NCI-H1694 treated with DMSO at 0.1 percent for 48 hours (cell line): ENCODE measurements at regions not wholly inside any gene's neighbourhood (a gene's known extent, or its start where the extent isn't known, plus 50 kb on each side); places are given as distances from the start of the nearest gene placed in this dataset.
"Not testable (repeated sequence)": the region's sequence is repeated elsewhere in the genome, so short reads cannot be mapped to it uniquely, and the experiment has no call there.

ENCODE experiments used
- DNase-seq: peaks from one replicate; lab custom pipeline; 2025; lab: John Stamatoyannopoulos, UW

- DNase-seq = no peak
Observed at GRCh38 chr12:4191642-4192041, 81.9 kb upstream of the CCND2 start.

DNA sequence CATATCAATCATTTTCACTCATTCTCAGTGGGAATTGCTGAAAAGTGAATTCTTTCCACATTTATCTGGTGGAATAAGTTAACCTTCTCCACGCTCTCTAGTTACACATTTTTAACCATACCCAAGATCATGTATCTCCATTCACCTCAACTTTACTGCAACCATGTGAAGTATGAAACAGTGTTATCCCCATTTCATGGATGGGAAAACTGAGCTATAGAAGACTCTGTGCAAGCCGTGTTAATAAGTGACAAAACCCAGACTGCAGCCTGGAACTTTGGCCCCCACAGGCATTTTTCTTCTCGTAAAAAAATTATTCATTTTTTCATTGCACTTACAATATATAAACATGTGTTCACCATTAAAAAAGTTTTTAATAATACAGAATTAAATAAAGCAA is 82.4 kb upstream of the CCND2 start:
- no peak for DNase-seq

- DNase-seq = no peak
Observed at GRCh38 chr12:4190366-4191063, 83.0 kb upstream of the CCND2 start.

GRCh38 chr12:4189721-4190120 is 83.8 kb upstream of the CCND2 start:
- DNase-seq = no peak

DNA sequence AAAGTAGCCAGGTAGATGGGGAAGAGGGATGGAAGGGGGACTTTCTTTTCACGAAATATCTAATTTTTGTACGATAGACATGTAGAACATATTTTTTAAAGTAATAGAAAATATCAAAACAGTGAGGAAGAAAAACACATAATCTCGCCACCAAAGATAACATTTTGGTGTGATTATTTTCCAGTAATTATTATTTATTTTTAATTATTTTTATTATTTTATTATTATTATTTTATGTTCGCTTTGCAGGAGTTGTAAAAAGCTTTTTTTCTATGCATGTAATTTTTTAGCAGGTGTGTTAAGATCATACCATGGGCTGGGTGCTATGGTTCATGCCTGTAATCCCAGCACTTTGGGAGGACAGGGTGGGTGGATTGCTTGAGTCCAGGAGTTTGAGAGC is 85.6 kb upstream of the CCND2 start:
- no peak for DNase-seq

DNA sequence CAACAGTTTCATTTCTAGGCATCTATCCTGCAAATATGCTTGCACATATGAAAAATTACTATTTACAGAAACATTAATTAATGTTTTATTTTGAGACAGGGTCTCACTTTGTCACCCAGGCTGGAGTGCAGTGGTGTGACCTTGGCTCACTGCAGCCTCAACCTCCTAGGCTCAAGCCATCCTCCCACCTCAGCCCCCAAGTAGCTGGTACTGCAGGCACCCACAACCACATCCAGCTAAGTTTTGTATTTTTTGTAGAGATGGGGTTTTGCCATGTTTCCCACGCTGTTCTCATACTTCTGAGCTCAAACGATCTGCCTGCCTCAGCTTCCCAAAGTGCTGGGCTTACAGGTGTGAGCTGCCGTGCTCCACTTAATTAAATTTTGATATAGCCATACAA is 86.2 kb upstream of the CCND2 start:
- not testable (repeated sequence) for DNase-seq

DNA sequence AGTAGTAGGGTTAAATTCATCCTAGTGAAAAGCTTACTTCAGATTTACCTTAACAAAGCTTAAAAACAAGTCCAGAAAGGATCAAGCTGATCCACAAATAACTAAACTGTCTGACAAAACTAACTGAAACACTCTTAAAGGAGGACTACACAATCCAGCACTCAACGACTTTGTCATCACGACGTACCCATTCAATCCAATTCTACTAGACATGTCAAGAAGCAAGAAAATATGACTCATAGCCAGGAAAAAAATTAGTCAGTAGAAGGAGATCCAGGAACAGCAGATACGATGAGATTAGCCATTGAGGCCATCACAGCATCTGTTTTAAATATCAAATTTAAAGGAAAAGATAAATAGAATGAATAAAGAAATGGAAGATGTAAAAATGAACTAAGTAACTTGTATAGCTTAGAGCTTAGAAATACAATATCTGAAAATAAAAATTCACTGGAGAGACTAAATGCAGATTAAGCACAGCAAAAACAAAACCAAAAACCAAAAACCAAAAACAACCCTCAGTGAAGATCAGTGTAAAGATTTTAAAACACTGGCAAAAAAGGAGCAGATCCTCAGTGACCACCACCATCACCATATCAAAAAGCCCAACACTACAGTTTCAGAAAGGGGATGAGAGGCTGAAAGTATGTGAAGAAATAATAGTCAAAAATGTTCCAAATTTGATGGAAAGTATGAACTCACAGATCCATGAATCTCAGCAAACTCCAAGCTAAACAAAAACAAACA is 95.0 kb upstream of the CCND2 start:
- DNase-seq = no peak

DNA sequence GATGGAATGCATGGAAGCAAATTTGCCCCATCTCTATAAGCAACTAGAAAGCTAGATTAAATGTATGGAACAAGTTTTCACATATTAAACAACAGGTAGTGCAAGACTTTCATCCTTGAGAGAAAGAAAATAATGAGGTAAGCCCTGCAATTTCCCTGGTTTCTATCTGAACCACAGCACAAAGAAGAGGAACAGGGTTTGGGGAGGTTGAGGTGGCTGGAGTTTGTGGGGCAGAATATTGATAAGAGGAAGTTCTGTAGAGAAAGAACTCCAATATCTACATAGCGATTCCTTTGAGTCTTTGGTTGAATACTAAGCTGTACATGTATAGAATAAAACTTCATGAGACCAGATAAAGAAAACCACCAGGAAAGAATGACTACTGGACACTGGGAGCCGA is 96.3 kb upstream of the CCND2 start:
- DNase-seq = no peak

DNA sequence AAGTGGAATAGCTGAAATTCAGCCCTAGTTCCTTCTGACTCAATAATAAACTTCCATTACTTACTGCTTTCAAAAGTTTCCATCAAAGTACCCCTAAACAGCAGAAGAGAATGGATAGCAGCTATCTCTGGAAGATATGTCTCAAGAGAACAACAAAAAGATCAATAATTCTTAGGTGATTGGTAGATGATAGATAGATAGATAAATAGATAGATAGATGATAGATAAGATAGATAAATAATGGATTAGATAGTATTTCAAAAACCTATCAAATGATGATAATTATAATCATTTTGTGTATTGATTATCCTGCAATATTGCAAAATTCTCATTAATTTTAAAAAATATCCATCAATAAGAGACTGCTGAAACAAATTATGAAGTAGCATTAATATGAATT is 97.4 kb upstream of the CCND2 start:
- no peak for DNase-seq

DNA sequence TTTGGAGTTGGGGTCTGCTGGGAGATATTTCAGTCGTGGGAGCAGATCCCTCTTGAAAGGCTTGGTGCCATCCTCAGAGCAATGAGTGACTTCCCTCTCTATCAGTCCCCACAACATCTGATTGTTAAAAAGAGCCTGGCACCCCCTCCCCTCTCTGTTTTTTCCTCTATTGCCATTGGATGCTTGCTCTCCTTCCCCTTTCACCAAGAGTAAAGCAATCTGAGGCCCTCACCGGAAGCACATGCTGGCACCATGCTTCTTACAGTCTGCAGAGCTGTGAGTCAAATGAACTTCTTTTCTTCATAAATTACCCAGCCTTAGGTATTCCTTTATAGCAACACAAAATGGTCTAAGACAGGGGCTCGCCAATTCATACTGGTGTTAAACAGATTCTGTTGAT is 99.1 kb upstream of the CCND2 start:
- DNase-seq = no peak

GRCh38 chr12:4172999-4173398 is 100.6 kb upstream of the CCND2 start:
- DNase-seq = no peak

GRCh38 chr12:4171742-4172141 is 101.8 kb upstream of the CCND2 start:
- DNase-seq = no peak

GRCh38 chr12:4169959-4170358 is 103.6 kb upstream of the CCND2 start:
- no peak for DNase-seq

GRCh38 chr12:4169531-4169930 is 104.0 kb upstream of the CCND2 start:
- DNase-seq = no peak

DNA sequence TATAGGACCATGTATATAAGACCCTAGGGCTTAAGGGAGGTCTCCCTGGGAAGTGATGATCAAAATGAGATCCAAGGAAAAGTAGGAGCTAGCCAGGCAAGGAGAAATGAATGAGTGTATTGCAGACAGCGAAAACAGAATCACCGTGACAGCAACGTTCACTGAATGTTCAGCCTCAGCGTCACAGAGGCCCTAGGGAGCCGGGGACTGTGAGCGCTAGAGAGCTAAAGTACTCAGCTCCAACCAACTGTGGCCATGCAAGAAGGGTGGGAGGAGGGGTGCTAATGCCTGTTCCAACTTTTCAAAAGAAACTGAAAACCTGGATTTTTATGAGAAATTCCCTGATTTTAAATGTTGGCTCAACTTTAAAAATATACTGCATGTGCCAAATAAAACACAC is 105.5 kb upstream of the CCND2 start:
- no peak for DNase-seq

DNA sequence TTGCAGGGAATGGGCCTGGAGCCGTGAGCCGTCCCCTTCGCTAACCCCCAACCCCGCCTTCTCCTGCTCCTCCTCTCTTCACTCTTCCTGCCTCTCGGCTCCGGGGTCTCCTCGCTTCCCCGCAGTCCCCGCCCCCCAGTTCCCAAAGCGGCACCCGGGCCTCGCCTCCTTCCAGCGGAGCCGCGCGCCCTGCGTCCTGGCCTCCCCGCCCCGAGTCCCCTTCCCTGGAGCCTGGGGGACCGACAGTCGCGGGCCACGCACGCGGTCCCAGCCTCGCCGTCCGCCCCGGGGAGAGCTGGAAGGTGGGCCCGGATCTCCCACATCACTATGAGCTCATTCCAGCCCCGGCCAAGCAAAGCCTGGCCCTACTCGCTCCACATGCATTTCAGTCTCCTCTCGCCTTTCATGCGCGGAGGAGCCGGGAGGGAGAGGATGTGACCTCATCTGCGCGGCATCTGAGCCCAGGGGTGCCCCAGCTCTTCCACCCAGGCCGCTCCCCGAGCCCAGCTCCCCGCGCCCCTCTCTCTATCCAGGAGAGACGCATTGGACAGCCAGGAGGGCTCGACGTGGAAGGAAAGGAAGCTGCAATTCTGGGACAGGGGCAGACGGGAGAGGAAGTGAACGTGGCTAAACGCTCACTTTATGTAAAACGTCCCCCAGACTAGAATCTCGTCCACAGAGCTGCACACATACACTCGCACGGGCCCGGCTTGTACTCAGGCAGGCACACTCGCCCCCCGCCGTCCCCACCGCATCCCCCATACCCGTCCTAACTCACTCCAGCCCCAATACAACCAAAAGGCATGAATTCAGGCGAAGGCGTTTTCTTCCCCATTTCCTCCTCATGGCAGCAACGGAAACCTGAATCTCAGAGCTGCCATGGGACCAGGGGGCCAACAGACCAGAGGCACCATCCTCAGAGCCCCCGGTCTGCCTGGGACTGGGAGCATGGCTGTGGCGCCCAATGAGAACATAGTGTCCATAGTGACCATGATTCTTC is 108.7 kb upstream of the CCND2 start:
- no peak for DNase-seq

GRCh38 chr12:4164188-4164558 is 109.4 kb upstream of the CCND2 start:
- no peak for DNase-seq

GRCh38 chr12:4161718-4162117 is 111.8 kb upstream of the CCND2 start:
- no peak for DNase-seq

DNA sequence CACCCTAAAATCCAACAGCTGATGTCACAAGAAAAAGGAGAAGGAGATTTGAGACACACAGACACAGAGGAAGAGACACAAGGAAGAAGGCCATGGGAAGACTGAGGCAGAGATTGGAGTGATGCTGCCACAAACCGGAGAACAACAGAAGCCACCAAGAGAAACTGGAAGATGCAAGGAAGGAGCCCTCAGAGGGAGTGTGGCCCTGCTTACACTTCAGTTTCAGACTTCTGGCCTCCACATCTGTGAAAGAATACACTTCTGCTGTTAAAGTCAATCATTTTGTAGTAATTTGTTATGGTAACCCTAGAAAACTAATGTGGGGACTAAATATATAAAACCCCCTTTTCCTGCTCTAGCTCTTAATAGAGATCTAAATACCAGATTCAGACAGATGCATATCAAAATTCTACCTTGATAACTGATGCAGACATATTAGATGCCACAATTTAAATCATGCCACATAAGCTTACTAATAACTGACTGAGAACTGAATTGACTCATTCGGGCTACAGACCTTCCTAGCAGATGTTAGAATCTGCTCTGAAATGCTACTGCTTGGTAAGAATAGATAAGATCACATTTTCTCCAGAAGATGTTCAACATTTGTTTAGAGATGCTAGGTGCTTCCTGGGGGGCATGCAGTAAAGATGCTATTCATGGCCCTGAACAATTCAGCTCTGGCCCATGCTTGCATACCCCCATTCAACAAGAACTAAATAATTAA is 113.1 kb upstream of the CCND2 start:
- DNase-seq = no peak

GRCh38 chr12:4159851-4160250 is 113.7 kb upstream of the CCND2 start:
- no peak for DNase-seq

- no peak for DNase-seq
Observed at GRCh38 chr12:4158306-4158705, 115.3 kb upstream of the CCND2 start.

- DNase-seq = no peak
Observed at GRCh38 chr12:4157122-4157521, 116.4 kb upstream of the CCND2 start.
